Mucosa of descending colon (tissue), 3 donors: ENCODE measurements at regions not wholly inside any gene's neighbourhood (a gene's known extent, or its start where the extent isn't known, plus 50 kb on each side); places are given as distances from the start of the nearest gene placed in this dataset.

Experiments used
- ATAC-seq: fragments of 200-7000 bp; cut with Tn5 transposase; one replicate; pipeline ENCODE4 v1.9.1; 2020; ENCODE audit warnings: mild to moderate bottlenecking, moderate library complexity
- DNase-seq, 3 donors: peaks; one replicate each; pipeline ENCODE4 v3.0.0-alpha.2; 2020
- H3K36me3 ChIP-seq: fragments of 200-600 bp; one replicate; pipeline ENCODE4 v1.8.0; 2021; ENCODE audit warnings: low read depth, mild to moderate bottlenecking
- H3K4me1 ChIP-seq: fragments of 200-600 bp; one replicate; pipeline ENCODE4 v1.8.0; 2021; ENCODE audit warnings: low read depth, mild to moderate bottlenecking
- H3K4me3 ChIP-seq: fragments of 200-600 bp; one replicate; pipeline ENCODE4 v1.8.0; 2021; ENCODE audit warnings: mild to moderate bottlenecking
- H3K9me3 ChIP-seq: fragments of 200-600 bp; one replicate; pipeline ENCODE4 v1.8.0; 2021; ENCODE audit warnings: mild to moderate bottlenecking
- CTCF ChIP-seq: fragments of 200-600 bp; IDR thresholded peaks from one replicate; pipeline ENCODE4 v1.8.0; 2022; ENCODE audit warnings: antibody characterized with exemption, mild to moderate bottlenecking
- intact Hi-C, 2 donors: fragments of 100-400 bp; cut with DNase I in 1 of 2; cut with micrococcal nuclease in 1 of 2; formaldehyde crosslinking; loops; one replicate each; pipeline versions ENCODE4 v1.11.0 to v1.11.1; 2022; cut with DNase I, micrococcal nuclease
- donor health status: DM: no; HTN: no; CAD: no; lungs with moderate emphysema.
- donor health status: DM: no; HTN: no; CAD: no.
- donor health status: DM: no; HTN: yes; CAD: no.

- H3K4me1 ChIP-seq, result no peaks in the 10 kb centered on the region
- ATAC-seq (no peak), DNase-seq (no peak)
- no peaks in the 10 kb centered on the region for H3K9me3 ChIP-seq
- no peak for TF ChIP-seq CTCF
- no peak overlapping the region for H3K4me3 ChIP-seq
- intact Hi-C loops, result no loop called here
- no peaks in the 10 kb centered on the region for H3K36me3 ChIP-seq
Observed at GRCh38 chr6:74755778-74756177, 450.1 kb downstream of the COL12A1 start.

GRCh38 chr6:74755196-74755595, 450.7 kb downstream of the COL12A1 start:
- H3K9me3 ChIP-seq, result no peaks in the 10 kb centered on the region
- no peaks in the 10 kb centered on the region for H3K36me3 ChIP-seq
- no peak for ATAC-seq
- intact Hi-C loops, result no loop called here
- TF ChIP-seq CTCF, result no peak
- no peak overlapping the region for H3K4me3 ChIP-seq
- H3K4me1 ChIP-seq, result no peaks in the 10 kb centered on the region
- peak in 1 of 3 donors; percentile 17 for DNase-seq

GRCh38 chr6:74753883-74754600, 451.8 kb downstream of the COL12A1 start:
- Histone ChIP-seq H3K9me3 (no peaks in the 10 kb centered on the region), H3K4me1 (no peaks in the 10 kb centered on the region), H3K4me3 (no peak overlapping the region), H3K36me3 (no peaks in the 10 kb centered on the region)
- TF ChIP-seq CTCF, result no peak
- DNase-seq, result no peak
- ATAC-seq, result no peak
- intact Hi-C loops, result no loop called here

- no peak for TF ChIP-seq CTCF
- DNase-seq (peak in 1 of 3 donors; percentile 22), ATAC-seq (no peak)
- Histone ChIP-seq H3K4me3 (no peak overlapping the region), H3K9me3 (no peaks in the 10 kb centered on the region), H3K4me1 (no peaks in the 10 kb centered on the region), H3K36me3 (no peaks in the 10 kb centered on the region)
- intact Hi-C loops, result no loop called here
Observed at GRCh38 chr6:74752303-74752702, 453.6 kb downstream of the COL12A1 start.

GRCh38 chr6:74750826-74751225, 455.0 kb downstream of the COL12A1 start:
- ATAC-seq, result no peak
- Histone ChIP-seq H3K4me3 (no peak overlapping the region), H3K4me1 (no peaks in the 10 kb centered on the region), H3K36me3 (no peaks in the 10 kb centered on the region), H3K9me3 (no peaks in the 10 kb centered on the region)
- no peak for DNase-seq
- intact Hi-C loops, result no loop called here
- no peak for TF ChIP-seq CTCF
